ENCODE measurements at regions not wholly inside any gene's neighbourhood (a gene's known extent, or its start where the extent isn't known, plus 50 kb on each side); places are given as distances from the start of the nearest gene placed in this dataset.

DNA sequence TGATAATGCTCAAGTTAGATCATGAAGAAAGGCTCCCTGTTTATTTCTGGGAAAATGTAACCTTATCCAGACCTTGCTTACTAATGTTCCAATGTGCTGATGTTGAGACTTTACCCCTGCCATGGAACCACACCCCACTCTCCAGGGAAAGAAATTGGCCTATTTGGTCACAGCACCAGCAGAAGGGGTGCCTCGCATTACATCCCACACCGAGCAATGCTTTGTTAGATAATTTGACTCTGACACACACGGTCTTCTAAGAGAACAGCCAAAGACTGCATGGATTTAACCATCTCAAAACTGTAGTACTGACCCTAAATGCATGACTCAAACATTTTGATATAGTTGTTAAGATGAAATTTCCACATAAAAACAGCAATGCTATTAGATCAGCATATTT is 152.1 kb upstream of the CCDC150 start:
- H4K20me1 ChIP-seq (ENCODE audit: control insufficient read depth, insufficient read depth, insufficient read length) = no peaks in the 10 kb centered on the region
- no peak overlapping the region for H3K27ac Mint-ChIP-seq
- H3K4me1 Mint-ChIP-seq = peaks cover 19 to 20% of the 10 kb centered on the region in 2 experiments
- H4K8ac ChIP-seq (replicated peaks; ENCODE audit: insufficient read length, low read depth, low read length) = no peak overlapping the region
- H3K27me3 ChIP-seq (ENCODE audit: insufficient read depth, low read length) = no peaks in the 10 kb centered on the region
- H4K91ac ChIP-seq (ENCODE audit: insufficient read length, low read depth, low read length) = no peak overlapping the region
- no peak overlapping the region for H2BK120ac ChIP-seq (ENCODE audit: low read depth, low read length, poor library complexity, severe bottlenecking)
- no peak overlapping the region for H2AFZ ChIP-seq (ENCODE audit: low read length)
- no peak overlapping the region for H3K18ac ChIP-seq (ENCODE audit: insufficient read length, low read depth, low read length)
- no peaks in the 10 kb centered on the region for H3K4me1 ChIP-seq (ENCODE audit: insufficient read depth, low read length)
- no peak overlapping the region for H4K5ac ChIP-seq (ENCODE audit: insufficient read length, low read depth, low read length)
- H3K36me3 Mint-ChIP-seq (ENCODE audit: insufficient read depth in 1 of 3, low read depth in 3 of 3) = 0 out of 7 replicates have a peak, but pooled peaks cover 0 to 5% (median 0%) of the 10 kb centered on the region in 3 experiments
- no peak overlapping the region for H3K56ac ChIP-seq (ENCODE audit: insufficient read length, low read depth, low read length)
- no peaks in the 10 kb centered on the region; a peak in 1 of 5 replicates for H3K9me3 Mint-ChIP-seq
- TF ChIP-seq, protein P1, sequence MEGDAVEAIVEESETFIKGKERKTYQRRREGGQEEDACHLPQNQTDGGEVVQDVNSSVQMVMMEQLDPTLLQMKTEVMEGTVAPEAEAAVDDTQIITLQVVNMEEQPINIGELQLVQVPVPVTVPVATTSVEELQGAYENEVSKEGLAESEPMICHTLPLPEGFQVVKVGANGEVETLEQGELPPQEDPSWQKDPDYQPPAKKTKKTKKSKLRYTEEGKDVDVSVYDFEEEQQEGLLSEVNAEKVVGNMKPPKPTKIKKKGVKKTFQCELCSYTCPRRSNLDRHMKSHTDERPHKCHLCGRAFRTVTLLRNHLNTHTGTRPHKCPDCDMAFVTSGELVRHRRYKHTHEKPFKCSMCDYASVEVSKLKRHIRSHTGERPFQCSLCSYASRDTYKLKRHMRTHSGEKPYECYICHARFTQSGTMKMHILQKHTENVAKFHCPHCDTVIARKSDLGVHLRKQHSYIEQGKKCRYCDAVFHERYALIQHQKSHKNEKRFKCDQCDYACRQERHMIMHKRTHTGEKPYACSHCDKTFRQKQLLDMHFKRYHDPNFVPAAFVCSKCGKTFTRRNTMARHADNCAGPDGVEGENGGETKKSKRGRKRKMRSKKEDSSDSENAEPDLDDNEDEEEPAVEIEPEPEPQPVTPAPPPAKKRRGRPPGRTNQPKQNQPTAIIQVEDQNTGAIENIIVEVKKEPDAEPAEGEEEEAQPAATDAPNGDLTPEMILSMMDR (conservative IDR thresholded peaks at IDR 0.05) = no peak
- no peaks in the 10 kb centered on the region for H3K79me2 ChIP-seq (ENCODE audit: insufficient read depth, low read length)
- no peaks in the 10 kb centered on the region for H3K23me2 ChIP-seq (ENCODE audit: insufficient read length, low read depth, low read length, poor library complexity, severe bottlenecking)
- H3K14ac ChIP-seq (ENCODE audit: insufficient read depth, low read length) = no peak overlapping the region
- H3K4me2 ChIP-seq (ENCODE audit: insufficient read depth, insufficient read length, low read length) = no peak overlapping the region
- H3K4me3 Mint-ChIP-seq = no peak overlapping the region
- H3K27ac ChIP-seq (ENCODE audit: insufficient read length, low read depth, low read length) = no peak overlapping the region
- no peaks in the 10 kb centered on the region for H3K9me3 ChIP-seq (ENCODE audit: control insufficient read depth, low read depth, low read length)
- no peak overlapping the region for H2BK5ac ChIP-seq (ENCODE audit: insufficient read length, low read length)
- no peak overlapping the region for H2AK5ac ChIP-seq (ENCODE audit: insufficient read length, low read length)
- no peak overlapping the region for H3K4ac ChIP-seq (ENCODE audit: low read depth, low read length)
- no peak overlapping the region for H3K23ac ChIP-seq (ENCODE audit: insufficient read length, low read depth, low read length)
- H2BK20ac ChIP-seq (ENCODE audit: low read depth, low read length, poor library complexity, severe bottlenecking) = no peak overlapping the region
- H3K79me1 ChIP-seq (ENCODE audit: insufficient read depth, low read depth, low read length, poor library complexity, severe bottlenecking) = no peaks in the 10 kb centered on the region
- no peak overlapping the region for H2BK15ac ChIP-seq (ENCODE audit: low read depth, low read length)
- no peak overlapping the region for H2BK12ac ChIP-seq (ENCODE audit: insufficient read length, low read depth, low read length)
- no peak overlapping the region for H3K9ac ChIP-seq (ENCODE audit: extremely low read depth, insufficient read length, low read length)
- DNase-seq = no peak
- no CpG with 5 or more reads among the region's 3 CpGs for WGBS (ENCODE audit: extremely low coverage, insufficient read length, low lambda C conversion rate)
- H3K27me3 Mint-ChIP-seq (ENCODE audit: low read depth) = no peaks in the 10 kb centered on the region
- H3T11ph ChIP-seq (ENCODE audit: low read length) = no peak overlapping the region

Data from H9 (cell line).